ENCODE measurements at regions not wholly inside any gene's neighbourhood (a gene's known extent, or its start where the extent isn't known, plus 50 kb on each side); places are given as distances from the start of the nearest gene placed in this dataset.
A peak's percentile ranks its signal among the peaks of the same experiment; 100 is the strongest.

GRCh38 chr13:84648069-84648640, 765.9 kb upstream of the SLITRK1 start:
- Mint-ChIP-seq H3K9me3 (peaks cover 18% of the 10 kb centered on the region), H3K27me3 (ENCODE audit: insufficient read depth, low read depth, poor library complexity) (no peaks in the 10 kb centered on the region), H3K4me1 (peaks cover 15% of the 10 kb centered on the region), H3K4me3 (no peak overlapping the region), H3K36me3 (ENCODE audit: low read depth) (peaks cover 25% of the 10 kb centered on the region), H3K27ac (no peak overlapping the region)
- H4K20me1 ChIP-seq (replicated peaks; ENCODE audit: insufficient read depth) = no peaks in the 10 kb centered on the region
- H3K9me2 ChIP-seq (ENCODE audit: insufficient read depth) = no peaks in the 10 kb centered on the region
- H3K36me3 ChIP-seq (ENCODE audit: insufficient read depth) = no peaks in the 10 kb centered on the region
- H3K27ac ChIP-seq (ENCODE audit: low read depth) = no peak overlapping the region
- DNase-seq (ENCODE audit: low spot score) (no peak), ATAC-seq (no peak)
- H3K27me3 ChIP-seq (ENCODE audit: insufficient read depth) = no peaks in the 10 kb centered on the region
- no peak overlapping the region for H2AFZ ChIP-seq
- H3K4me1 ChIP-seq (ENCODE audit: insufficient read depth) = peaks cover 8% of the 10 kb centered on the region; the same call in 1 of the 2 replicates
- TF ChIP-seq CREB1 (CRISPR knock-in tag; IDR thresholded peaks at IDR 0.05; ENCODE audit: low read depth) = no peak
- H3K79me2 ChIP-seq (replicated peaks; ENCODE audit: insufficient read depth) = no peaks in the 10 kb centered on the region
- no peaks in the 10 kb centered on the region for H3F3A ChIP-seq (replicated peaks; ENCODE audit: low read depth)
- H3K4me3 ChIP-seq = no peak overlapping the region
- no peak overlapping the region for H3K4me2 ChIP-seq

- no peak overlapping the region for H3K4me3 Mint-ChIP-seq
- no peaks in the 10 kb centered on the region for H3K79me2 ChIP-seq (replicated peaks; ENCODE audit: insufficient read depth)
- peaks cover 8% of the 10 kb centered on the region; the same call in 1 of the 2 replicates for H3K4me1 ChIP-seq (ENCODE audit: insufficient read depth)
- no peak overlapping the region for H2AFZ ChIP-seq
- TF ChIP-seq STAT1 (IDR thresholded peaks at IDR 0.05; ENCODE audit: unreplicated experiment) = no peak
- TF ChIP-seq ZNF331 (CRISPR knock-in tag; IDR thresholded peaks at IDR 0.05; ENCODE audit: low read depth) = no peak
- no peak for TF ChIP-seq NANOG (IDR thresholded peaks at IDR 0.05; ENCODE audit: borderline replicate concordance)
- TF ChIP-seq ZNF114 (CRISPR knock-in tag; IDR thresholded peaks at IDR 0.05) = no peak
- TF ChIP-seq ETS1 (IDR thresholded peaks at IDR 0.05) = no peak
- DNase-seq (ENCODE audit: low spot score) (no peak), ATAC-seq (no peak)
- no peaks in the 10 kb centered on the region for H3F3A ChIP-seq (replicated peaks; ENCODE audit: low read depth)
- no peaks in the 10 kb centered on the region for H3K27me3 ChIP-seq (ENCODE audit: insufficient read depth)
- H3K4me2 ChIP-seq = no peak overlapping the region
- H3K4me1 Mint-ChIP-seq = peaks cover 15% of the 10 kb centered on the region
- H4K20me1 ChIP-seq (replicated peaks; ENCODE audit: insufficient read depth) = no peaks in the 10 kb centered on the region
- H3K27ac Mint-ChIP-seq = 0 out of 2 replicates have a peak overlapping the region, but pooled peaks have one; percentile 70
- peaks cover 13% of the 10 kb centered on the region for H3K36me3 Mint-ChIP-seq (ENCODE audit: low read depth)
- no peaks in the 10 kb centered on the region for H3K36me3 ChIP-seq (ENCODE audit: insufficient read depth)
- H3K4me3 ChIP-seq = no peak overlapping the region
- H3K27ac ChIP-seq (ENCODE audit: low read depth) = no peak overlapping the region
- H3K27me3 Mint-ChIP-seq (ENCODE audit: insufficient read depth, low read depth, poor library complexity) = no peaks in the 10 kb centered on the region
- peaks cover 7% of the 10 kb centered on the region; the same call in 2 of the 3 replicates for H3K9me3 Mint-ChIP-seq
- no peaks in the 10 kb centered on the region for H3K9me2 ChIP-seq (ENCODE audit: insufficient read depth)
These were observed 764.7 kb upstream of the SLITRK1 start for GRCh38 chr13:84646957-84647356.

DNA sequence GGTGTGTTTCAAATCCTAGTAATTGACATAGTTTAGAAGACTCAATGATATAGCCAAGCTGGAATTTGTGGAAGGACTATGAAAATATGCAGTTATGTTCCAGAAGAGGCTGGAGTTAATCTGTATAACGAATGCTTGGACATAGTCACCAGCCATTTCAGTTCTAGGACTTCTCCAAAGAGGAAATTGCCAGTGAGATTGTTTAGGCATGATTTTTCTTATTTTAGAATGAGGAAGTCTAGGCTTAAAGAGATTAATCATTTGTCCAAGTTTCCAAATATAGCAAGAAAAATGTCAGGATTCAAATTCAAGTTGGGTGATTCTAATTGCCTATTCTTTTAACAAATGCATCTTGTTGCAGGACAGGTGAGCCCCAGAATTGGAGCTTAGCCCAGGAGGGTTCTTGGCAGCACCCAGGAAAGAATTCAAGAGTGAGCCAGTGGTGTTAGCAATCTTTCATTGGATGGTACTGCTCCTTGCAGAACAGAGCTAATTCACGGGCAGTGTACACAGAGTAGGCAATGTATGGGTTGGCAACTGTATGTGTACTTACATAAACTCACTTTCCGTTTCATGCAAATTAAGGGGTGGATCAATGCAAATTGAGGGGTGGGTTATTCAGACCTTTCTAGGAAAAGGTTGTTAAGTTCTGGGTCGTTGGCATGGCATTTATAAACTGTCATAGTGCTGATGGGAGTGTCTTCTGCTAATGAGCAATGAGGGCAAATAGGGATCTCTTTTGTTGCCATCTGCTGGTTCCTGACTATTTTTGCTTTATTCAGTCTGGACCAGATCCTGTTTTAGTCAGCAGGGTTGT, 763.1 kb upstream of the SLITRK1 start:
- Mint-ChIP-seq H3K4me3 (no peak overlapping the region), H3K4me1 (peaks cover 10% of the 10 kb centered on the region; the same call in 2 of the 3 replicates), H3K9me3 (no peaks in the 10 kb centered on the region), H3K27me3 (ENCODE audit: insufficient read depth, low read depth, poor library complexity) (no peaks in the 10 kb centered on the region), H3K27ac (no peak overlapping the region), H3K36me3 (ENCODE audit: low read depth) (0 out of 3 replicates have a peak, but pooled peaks cover under 1% of the 10 kb centered on the region)
- Histone ChIP-seq H3K4me2 (no peak overlapping the region), H3K79me2 (replicated peaks; ENCODE audit: insufficient read depth) (no peaks in the 10 kb centered on the region), H3K27me3 (ENCODE audit: insufficient read depth) (no peaks in the 10 kb centered on the region), H3K4me1 (ENCODE audit: insufficient read depth) (peaks cover 8% of the 10 kb centered on the region; the same call in 1 of the 2 replicates), H3K4me3 (no peak overlapping the region), H3K27ac (ENCODE audit: low read depth) (no peak overlapping the region), H3K9me2 (ENCODE audit: insufficient read depth) (peaks cover 5% of the 10 kb centered on the region; the same call in 1 of the 2 replicates), H3K36me3 (ENCODE audit: insufficient read depth) (no peaks in the 10 kb centered on the region), H4K20me1 (replicated peaks; ENCODE audit: insufficient read depth) (no peaks in the 10 kb centered on the region), H3F3A (replicated peaks; ENCODE audit: low read depth) (no peaks in the 10 kb centered on the region), H2AFZ (no peak overlapping the region)
- DNase-seq (ENCODE audit: low spot score) (no peak), ATAC-seq (no peak)
- TF ChIP-seq STAT1 (IDR thresholded peaks at IDR 0.05; ENCODE audit: unreplicated experiment) (no peak), CTCF (conservative IDR thresholded peaks at IDR 0.05; ENCODE audit: low read depth in 2 of 2) (peak in 1 of 2 experiments; percentile 22; a peak in 1 of 4 replicates), NANOG (IDR thresholded peaks at IDR 0.05; ENCODE audit: borderline replicate concordance) (no peak), CREB1 (CRISPR knock-in tag; IDR thresholded peaks at IDR 0.05; ENCODE audit: low read depth) (no peak), JUNB (IDR thresholded peaks at IDR 0.05; ENCODE audit: unreplicated experiment) (no peak)
